ENCODE measurements at regions not wholly inside any gene's neighbourhood (a gene's known extent, or its start where the extent isn't known, plus 50 kb on each side); places are given as distances from the start of the nearest gene placed in this dataset.
"Not testable (repeated sequence)": the region's sequence is repeated elsewhere in the genome, so short reads cannot be mapped to it uniquely, and the experiment has no call there.

- TF ChIP-seq ZFX (IDR thresholded peaks at IDR 0.05; ENCODE audit: borderline replicate concordance) (no peak), CTCF (IDR thresholded peaks at IDR 0.05) (no peak)
- no peak overlapping the region for H3K27ac ChIP-seq
These were observed 246.9 kb upstream of the TMEM132C start for GRCh38 chr12:128019996-128020544.

GRCh38 chr12:128021561-128021960, 245.4 kb upstream of the TMEM132C start:
- TF ChIP-seq CTCF (IDR thresholded peaks at IDR 0.05): no peak
- TF ChIP-seq ZFX (IDR thresholded peaks at IDR 0.05; ENCODE audit: borderline replicate concordance): no peak
- no peak overlapping the region for H3K27ac ChIP-seq

GRCh38 chr12:128025589-128026245, 241.3 kb upstream of the TMEM132C start:
- H3K27ac ChIP-seq: no peak overlapping the region
- TF ChIP-seq ZFX (IDR thresholded peaks at IDR 0.05; ENCODE audit: borderline replicate concordance) (no peak), CTCF (IDR thresholded peaks at IDR 0.05) (no peak)

- no peak overlapping the region for H3K27ac ChIP-seq
- TF ChIP-seq ZFX (IDR thresholded peaks at IDR 0.05; ENCODE audit: borderline replicate concordance) (no peak), CTCF (IDR thresholded peaks at IDR 0.05) (no peak)
These were observed 240.0 kb upstream of the TMEM132C start for GRCh38 chr12:128026696-128027574.

- TF ChIP-seq ZFX (IDR thresholded peaks at IDR 0.05; ENCODE audit: borderline replicate concordance): no peak
- TF ChIP-seq CTCF (IDR thresholded peaks at IDR 0.05): no peak
- no peak overlapping the region for H3K27ac ChIP-seq
These were observed 233.5 kb upstream of the TMEM132C start for GRCh38 chr12:128033473-128033872.

- no peak for TF ChIP-seq ZFX (IDR thresholded peaks at IDR 0.05; ENCODE audit: borderline replicate concordance)
- TF ChIP-seq CTCF (IDR thresholded peaks at IDR 0.05): no peak
- no peak overlapping the region for H3K27ac ChIP-seq
These were observed 226.0 kb upstream of the TMEM132C start for GRCh38 chr12:128040971-128041370.

GRCh38 chr12:128042283-128042682, 224.7 kb upstream of the TMEM132C start:
- not testable (repeated sequence) for H3K27ac ChIP-seq
